ENCODE measurements at regions not wholly inside any gene's neighbourhood (a gene's known extent, or its start where the extent isn't known, plus 50 kb on each side); places are given as distances from the start of the nearest gene placed in this dataset.

GRCh38 chr5:57335092-57335660, 147.4 kb downstream of the ACTBL2 start:
- DNase-seq (ENCODE audit: low read depth in 2 of 2): no peak

DNA sequence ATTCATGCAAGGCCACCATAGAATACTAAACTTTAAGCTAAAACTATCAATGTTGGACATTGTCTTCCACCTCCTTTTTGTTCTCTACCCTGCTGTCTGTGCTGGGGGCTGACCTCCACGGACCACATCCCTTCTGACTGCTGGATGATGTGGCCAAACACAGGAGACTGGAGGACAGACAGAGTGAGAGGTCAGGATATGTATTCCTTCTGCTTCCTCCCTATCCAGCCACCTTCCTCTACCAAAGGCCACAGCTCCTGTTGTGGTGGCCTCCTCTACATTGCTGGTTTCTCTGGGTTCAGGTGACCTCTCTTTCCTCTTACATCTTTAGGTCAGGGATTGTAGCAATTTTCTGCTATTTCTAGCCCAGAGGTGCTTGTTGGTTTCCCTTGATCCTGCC, 148.1 kb downstream of the ACTBL2 start:
- no peak for DNase-seq (ENCODE audit: low read depth in 2 of 2)

- no peak for DNase-seq (ENCODE audit: low read depth in 2 of 2)
Observed at GRCh38 chr5:57332361-57332760, 150.2 kb downstream of the ACTBL2 start.

DNA sequence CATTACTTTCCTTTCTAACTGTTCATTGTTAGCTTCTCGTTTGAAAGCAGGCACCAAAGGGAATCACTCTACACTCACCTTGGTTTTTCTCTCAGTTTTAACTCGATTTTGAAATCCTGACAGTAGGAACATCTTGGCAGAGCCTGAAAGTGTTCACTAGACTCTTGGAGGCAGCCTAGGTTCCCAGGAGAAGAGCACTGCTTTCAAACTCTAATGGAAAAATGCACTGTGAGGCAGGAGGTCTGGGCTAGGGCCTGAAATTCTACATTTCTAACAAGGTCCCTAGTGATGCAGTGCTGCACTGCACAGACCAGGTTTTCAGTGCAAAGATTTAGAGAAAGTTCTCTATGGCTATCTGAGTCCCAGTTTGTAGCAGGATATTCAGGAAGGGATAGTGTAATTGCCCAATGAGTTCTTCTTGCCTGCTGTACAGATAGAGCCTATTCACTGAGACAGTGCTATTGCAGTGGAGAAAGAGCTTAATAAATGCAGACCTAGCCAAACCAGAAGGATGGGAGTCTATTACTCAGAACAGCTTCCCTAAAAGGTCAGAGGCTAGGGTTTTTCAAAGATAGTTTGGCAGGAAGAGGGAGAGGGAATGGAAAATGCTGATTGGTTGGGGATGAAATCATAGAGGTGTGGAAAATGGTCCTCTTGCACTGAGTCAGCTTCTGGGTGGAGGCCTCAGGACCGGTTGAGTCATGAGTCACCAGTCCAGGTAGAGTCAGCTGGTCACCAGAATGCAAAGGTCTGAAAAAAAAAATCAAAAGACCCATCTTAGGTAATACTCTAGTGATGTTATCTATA, 153.9 kb downstream of the GPBP1 start:
- no peak for DNase-seq (ENCODE audit: low read depth in 2 of 2)

- DNase-seq (ENCODE audit: low read depth in 2 of 2): no peak
Observed at GRCh38 chr5:57325678-57326397, 152.0 kb downstream of the GPBP1 start.

GRCh38 chr5:57324861-57325260, 151.0 kb downstream of the GPBP1 start:
- no peak for DNase-seq (ENCODE audit: low read depth in 2 of 2)

- no peak for DNase-seq (ENCODE audit: low read depth in 2 of 2)
Observed at GRCh38 chr5:57324181-57324580, 150.3 kb downstream of the GPBP1 start.

- no peak for DNase-seq (ENCODE audit: low read depth in 2 of 2)
Observed at GRCh38 chr5:57320582-57320981, 146.7 kb downstream of the GPBP1 start.

DNA sequence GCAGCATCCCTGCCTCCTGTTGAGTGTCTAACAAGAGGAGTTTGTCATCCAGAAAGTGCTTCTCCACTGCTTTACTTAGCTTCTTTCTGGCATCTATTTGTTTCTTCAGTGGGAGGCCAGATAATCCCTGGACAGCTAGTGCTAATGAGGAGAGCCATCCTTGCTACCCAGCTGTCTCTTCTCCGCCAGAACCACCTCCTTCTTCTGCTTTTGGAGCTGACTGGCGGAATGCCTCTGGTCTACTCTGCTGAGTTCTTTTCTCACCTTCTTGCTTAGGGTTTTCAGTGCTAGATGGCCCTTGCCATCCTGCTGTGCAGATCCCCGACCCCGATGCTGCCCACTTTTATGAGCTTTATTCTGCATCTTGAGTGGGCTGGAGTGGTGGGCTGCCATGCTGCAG, 145.8 kb downstream of the GPBP1 start:
- DNase-seq (ENCODE audit: low read depth in 2 of 2): no peak

- DNase-seq (ENCODE audit: low read depth in 2 of 2): no peak
Observed at GRCh38 chr5:57318251-57318650, 144.4 kb downstream of the GPBP1 start.

- no peak for DNase-seq (ENCODE audit: low read depth in 2 of 2)
Observed at GRCh38 chr5:57317341-57317740, 143.5 kb downstream of the GPBP1 start.

DNA sequence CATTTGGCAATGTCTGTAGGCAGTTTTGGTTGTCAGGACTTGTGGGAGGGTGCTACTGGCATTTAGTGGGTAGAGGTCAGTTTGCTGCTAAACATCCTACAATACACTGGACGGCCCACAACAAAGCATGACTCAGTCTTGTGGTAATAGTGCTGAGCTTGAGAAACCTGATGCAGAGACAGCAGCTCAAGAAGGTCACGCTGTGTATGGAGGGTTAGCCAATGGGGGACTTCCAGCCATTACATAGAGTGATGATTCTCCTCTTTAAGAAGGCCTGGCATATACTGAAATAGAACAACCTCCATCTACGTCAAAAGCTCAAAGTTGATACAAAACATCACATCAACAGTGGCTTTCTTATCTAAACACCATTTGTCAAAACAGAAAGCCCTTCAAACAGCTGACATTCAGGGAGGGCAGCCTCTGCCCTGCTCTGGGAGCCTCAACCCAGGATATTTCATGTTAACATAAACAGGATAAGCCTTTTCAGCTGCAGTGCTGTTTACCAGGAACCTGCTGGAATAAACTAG, 143.0 kb downstream of the GPBP1 start:
- no peak for DNase-seq (ENCODE audit: low read depth in 2 of 2)

- DNase-seq (ENCODE audit: low read depth in 2 of 2): no peak
Observed at GRCh38 chr5:57315941-57316340, 142.1 kb downstream of the GPBP1 start.

All from stimulated activated CD4-positive, alpha-beta T cell treated with anti-CD3 and anti-CD28 coated beads, Interleukin-15, amount 100 ng/mL, for 48 hours (primary cell).